ENCODE measurements at regions not wholly inside any gene's neighbourhood (a gene's known extent, or its start where the extent isn't known, plus 50 kb on each side); places are given as distances from the start of the nearest gene placed in this dataset.

GRCh38 chr6:150315626-150316025 is 53.2 kb upstream of the IYD start:
- H3K27me3 ChIP-seq, result no peaks in the 10 kb centered on the region
- WGBS, 2 donors, result 90 to 94% methylated on average over 3 to 4 of the region's 4 CpGs
- intact Hi-C loops (cut with DNase I), result no loop called here

GRCh38 chr6:150316936-150317335 is 51.9 kb upstream of the IYD start:
- WGBS, 2 donors, result 80 to 88% methylated on average over 5 of the region's 5 CpGs
- no peak overlapping the region for H3K27ac ChIP-seq
- no peak for DNase-seq

More at GRCh38 chr6:150315626-150316025, 53.2 kb upstream of the IYD start:
- H3K4me3 ChIP-seq, result no peak overlapping the region
- ATAC-seq, result no peak
- TF ChIP-seq CTCF (IDR thresholded peaks at IDR 0.05), result no peak
- no peak for TF ChIP-seq POLR2A (IDR thresholded peaks at IDR 0.05)
- H3K4me1 ChIP-seq, result no peaks in the 10 kb centered on the region
- H3K36me3 ChIP-seq (replicated peaks in 1 of 2; ENCODE audit: insufficient read depth in 1 of 2, low read depth in 2 of 2), result no peaks in the 10 kb centered on the region
- DNase-seq, result no peak
- no peaks in the 10 kb centered on the region for H3K9me3 ChIP-seq
- no peak overlapping the region for H3K27ac ChIP-seq

More at GRCh38 chr6:150316936-150317335, 51.9 kb upstream of the IYD start:
- Histone ChIP-seq H3K36me3 (replicated peaks in 1 of 2; ENCODE audit: insufficient read depth in 1 of 2, low read depth in 2 of 2) (no peaks in the 10 kb centered on the region), H3K9me3 (no peaks in the 10 kb centered on the region), H3K27me3 (no peaks in the 10 kb centered on the region), H3K4me3 (no peak overlapping the region), H3K4me1 (no peaks in the 10 kb centered on the region)
- TF ChIP-seq CTCF (IDR thresholded peaks at IDR 0.05), result no peak
- TF ChIP-seq POLR2A (IDR thresholded peaks at IDR 0.05), result no peak
- intact Hi-C loops (cut with DNase I), result no loop called here
- ATAC-seq, result no peak

Measured in body of pancreas (tissue), 4 donors.